ENCODE measurements at regions not wholly inside any gene's neighbourhood (a gene's known extent, or its start where the extent isn't known, plus 50 kb on each side); places are given as distances from the start of the nearest gene placed in this dataset.
"Not testable (repeated sequence)": the region's sequence is repeated elsewhere in the genome, so short reads cannot be mapped to it uniquely, and the experiment has no call there.

- no peak for DNase-seq (ENCODE audit: low read depth)
Observed at GRCh38 chr20:60760256-60761000, 491.6 kb upstream of the CDH4 start.

GRCh38 chr20:60761056-60761455 lies 491.0 kb upstream of the CDH4 start:
- DNase-seq (ENCODE audit: low read depth): no peak

DNA sequence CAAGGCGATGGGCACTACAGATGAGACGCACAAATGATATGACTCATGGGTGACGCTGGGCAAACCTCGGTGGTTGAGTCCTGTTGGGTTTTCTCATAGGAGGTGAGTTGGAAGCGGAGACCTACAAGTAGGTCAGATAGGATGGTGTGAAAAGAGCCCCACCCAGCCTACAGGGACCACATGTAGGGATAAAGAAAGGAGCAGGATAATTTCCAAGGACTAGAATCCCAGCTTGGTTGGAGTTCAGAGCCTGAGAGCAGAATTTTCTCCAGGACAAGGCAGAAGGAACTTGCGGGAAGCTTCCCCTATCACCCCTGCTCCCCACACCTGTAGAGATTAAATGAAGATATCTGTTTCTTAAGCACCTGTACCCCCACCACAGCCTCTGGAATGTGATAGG lies 489.7 kb upstream of the CDH4 start:
- no peak for DNase-seq (ENCODE audit: low read depth)

DNA sequence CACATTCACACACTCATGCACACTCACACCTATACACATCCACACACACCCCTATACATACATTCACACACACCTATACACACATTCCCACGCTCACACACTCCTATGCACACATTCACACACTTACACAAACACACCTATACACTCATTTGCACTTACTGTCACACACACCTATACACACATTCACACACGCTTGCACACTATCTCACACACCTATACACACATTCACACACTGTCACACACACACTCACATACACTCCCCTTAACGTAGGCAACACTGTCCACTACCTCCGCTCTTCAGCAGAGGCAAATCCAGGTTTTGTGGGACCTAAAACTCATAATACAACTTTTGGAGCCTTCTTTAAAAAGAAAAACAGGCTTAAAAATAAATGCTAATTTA lies 487.7 kb upstream of the CDH4 start:
- no peak for DNase-seq (ENCODE audit: low read depth)

DNA sequence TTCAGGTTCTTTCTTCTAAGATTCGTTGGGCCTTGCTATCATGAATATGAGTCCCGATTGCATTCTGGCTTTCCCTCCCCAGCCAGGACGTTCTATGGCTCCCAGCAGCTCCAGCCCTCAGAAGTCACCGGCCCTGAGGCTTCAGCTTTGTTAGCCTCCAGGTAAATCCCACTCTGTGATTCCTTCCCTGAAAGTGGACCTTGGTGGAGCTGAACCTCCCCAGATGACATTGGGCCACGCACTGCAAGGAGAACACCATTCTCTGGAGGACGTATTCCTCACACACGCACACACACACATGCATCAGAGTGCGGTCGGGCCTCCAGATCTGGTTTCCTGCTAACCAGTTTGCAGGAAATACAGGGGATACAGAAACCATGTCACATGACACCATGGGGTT lies 487.3 kb upstream of the CDH4 start:
- DNase-seq (ENCODE audit: low read depth): no peak

DNA sequence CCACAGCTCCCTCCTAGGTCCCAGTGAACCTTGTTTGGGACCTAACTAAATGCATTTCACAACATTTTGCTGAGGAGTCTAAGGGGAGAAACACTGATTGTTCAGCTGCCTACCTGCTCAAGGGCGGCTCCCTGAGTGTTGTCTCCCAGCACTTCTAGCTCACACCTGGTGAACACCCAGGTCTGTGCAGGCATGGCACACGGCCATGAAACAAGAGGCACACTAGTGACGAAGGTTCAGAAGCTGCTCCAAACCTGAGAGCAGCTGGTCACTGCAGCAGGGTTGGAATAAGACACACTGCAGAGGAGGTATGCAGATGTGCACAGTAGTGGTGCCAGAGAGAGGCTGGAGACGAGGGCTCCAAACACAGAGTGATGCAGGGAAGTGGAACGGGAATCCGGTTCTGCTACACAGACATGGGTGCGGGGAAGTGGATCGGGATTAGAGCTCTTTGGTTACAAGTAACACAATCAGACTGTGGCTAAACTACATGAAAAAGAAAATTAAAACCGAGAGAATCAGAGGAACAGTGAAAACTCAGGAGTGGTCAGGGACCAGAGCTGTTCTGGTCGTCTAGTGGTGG lies 486.1 kb upstream of the CDH4 start:
- no peak for DNase-seq (ENCODE audit: low read depth)

DNA sequence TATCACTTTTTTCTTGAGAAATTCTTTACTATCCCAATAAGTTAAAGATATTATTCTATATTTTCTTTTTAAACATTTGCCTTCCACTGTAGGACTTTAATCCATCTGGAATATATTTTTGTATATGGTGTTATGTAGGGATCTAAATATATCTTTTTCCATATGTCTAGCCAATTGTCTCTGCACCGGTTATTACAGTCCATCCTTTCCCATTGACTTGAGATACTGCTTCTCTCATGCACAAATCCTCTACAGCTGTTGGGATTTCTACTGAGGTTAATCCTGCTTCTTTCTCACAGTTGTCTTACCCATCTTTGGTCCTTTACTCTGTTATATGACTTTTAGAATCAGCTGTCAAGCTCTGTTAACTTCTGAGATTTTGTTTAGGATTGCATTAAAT lies 483.8 kb upstream of the CDH4 start:
- DNase-seq (ENCODE audit: low read depth): no peak

GRCh38 chr20:60780388-60781025 lies 471.6 kb upstream of the CDH4 start:
- no peak for DNase-seq (ENCODE audit: low read depth)

GRCh38 chr20:60782959-60783625 lies 469.0 kb upstream of the CDH4 start:
- no peak for DNase-seq (ENCODE audit: low read depth)

DNA sequence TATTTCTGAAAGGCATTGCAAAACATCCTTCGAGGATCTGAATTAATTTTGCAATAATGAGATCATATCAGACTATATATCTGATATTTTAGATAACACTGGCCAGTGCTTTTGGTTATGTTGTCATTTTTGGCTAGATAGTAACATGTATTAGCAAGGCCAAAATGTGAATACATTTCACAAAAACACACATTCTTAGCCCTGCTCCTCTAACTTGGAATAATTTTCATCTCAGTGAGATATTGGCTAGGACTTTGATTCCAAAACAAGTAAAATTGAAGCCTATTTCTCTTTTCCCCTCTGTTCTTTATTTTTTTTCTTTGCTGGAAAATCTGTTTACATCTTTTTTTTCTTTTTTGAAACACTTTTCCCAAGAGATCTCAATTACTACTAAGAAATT lies 466.8 kb upstream of the CDH4 start:
- no peak for DNase-seq (ENCODE audit: low read depth)

DNA sequence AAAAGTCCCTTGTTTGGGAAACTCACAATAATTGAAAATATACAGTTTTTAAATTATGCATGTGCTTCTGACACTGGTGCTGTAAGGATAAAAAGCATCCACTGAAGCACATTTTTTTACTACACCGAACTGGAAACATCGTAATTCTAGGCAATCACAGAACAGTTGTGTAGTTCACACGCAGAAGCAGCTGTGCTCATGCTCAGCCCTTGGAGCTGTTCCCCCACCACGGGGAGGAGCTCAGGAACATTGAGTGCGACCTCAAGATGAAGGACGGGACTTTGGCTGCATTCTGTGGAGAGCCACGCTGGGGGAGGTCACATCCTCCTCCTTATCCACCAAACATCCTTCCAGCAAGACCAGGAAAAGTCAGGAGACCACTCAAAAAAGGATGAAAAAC lies 466.3 kb upstream of the CDH4 start:
- DNase-seq (ENCODE audit: low read depth): no peak

DNA sequence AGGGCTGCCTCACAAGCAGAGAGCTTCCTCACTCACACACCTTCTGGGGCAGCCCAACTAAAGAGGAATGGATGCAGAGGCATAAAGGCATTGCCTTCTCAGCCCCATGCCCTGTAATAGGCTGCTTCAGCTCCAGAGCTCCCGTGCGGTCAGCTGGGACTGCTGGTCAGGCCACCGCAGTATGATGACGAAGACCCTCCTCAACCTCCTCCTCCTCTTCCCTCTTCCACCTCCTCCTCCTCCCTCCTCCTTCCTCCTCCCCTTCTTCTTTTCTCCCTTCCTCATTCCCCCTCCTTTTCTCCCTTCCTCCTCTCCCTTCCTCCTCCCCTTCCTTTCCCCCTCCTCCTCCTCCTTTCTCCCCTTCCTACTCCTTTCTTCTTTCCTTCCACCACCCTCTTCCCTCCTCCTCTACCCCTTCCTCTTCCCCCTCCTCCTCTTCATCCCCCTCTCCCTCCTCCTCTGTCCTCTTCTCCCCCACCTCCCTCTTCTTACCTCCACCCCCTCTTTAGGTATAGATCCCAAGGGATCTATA lies 465.3 kb upstream of the CDH4 start:
- no peak for DNase-seq (ENCODE audit: low read depth)

GRCh38 chr20:60787276-60787675 lies 464.8 kb upstream of the CDH4 start:
- no peak for DNase-seq (ENCODE audit: low read depth)

- no peak for DNase-seq (ENCODE audit: low read depth)
Observed at GRCh38 chr20:60788070-60788469, 464.0 kb upstream of the CDH4 start.

DNA sequence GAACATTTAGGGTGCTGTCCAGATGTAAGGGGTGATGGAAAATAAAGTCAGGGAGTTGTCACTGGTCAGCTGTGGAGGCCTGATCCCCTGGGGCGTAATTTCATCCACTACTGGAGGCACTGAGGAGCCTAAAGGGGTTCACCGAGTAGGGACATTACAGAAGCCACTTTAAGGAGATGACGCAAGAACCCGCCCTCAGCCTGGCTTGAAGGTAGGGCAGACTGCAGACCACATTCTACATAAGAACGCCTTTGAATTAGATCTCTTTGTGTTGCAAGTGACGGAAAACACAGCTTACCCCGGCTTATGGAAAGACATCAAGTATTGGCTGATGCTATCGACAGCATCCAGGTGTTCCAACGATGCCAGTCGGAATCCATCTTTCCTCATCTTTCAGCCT lies 462.7 kb upstream of the CDH4 start:
- DNase-seq (ENCODE audit: low read depth): no peak

DNA sequence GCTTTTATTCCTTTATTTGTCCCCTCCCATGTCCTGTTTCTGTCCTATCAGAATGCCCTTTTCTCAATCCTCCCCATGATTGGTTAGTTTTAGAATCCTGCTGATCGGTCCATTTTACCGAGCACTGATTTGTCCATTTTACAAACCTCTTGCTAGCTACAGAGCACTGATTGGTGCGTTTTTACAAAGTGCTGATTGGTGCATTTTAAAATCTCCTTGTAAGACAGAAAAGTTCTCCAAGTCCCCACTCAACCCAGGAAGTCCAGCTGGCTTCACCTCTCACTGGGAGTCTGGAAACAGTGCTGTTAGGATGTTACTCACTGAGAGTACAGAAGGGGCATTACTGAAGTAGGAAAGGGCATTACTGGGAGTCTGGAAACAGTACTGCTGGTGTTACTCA lies 461.7 kb upstream of the CDH4 start:
- not testable (repeated sequence) for DNase-seq (ENCODE audit: low read depth)

GRCh38 chr20:60791823-60792222 lies 460.2 kb upstream of the CDH4 start:
- no peak for DNase-seq (ENCODE audit: low read depth)

DNA sequence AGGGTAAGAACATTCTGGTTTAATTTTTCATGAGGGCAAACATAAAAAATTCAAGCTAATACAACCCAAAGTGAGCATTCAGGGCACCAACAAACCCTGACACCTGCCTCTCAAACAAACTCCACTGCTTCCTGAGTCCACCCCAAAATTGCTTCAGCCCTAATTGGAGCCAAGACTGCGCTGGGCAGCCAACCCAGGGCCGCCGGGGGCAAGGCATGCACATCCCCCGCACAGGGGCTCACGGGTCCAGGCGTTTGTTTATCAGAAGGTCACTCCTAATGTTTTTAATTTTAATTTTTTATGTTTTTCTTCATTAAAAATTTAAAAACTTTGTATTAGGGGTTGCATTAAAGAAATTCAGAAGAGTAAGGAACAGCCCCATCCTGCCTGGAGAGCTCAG lies 459.1 kb upstream of the CDH4 start:
- DNase-seq (ENCODE audit: low read depth): no peak

DNA sequence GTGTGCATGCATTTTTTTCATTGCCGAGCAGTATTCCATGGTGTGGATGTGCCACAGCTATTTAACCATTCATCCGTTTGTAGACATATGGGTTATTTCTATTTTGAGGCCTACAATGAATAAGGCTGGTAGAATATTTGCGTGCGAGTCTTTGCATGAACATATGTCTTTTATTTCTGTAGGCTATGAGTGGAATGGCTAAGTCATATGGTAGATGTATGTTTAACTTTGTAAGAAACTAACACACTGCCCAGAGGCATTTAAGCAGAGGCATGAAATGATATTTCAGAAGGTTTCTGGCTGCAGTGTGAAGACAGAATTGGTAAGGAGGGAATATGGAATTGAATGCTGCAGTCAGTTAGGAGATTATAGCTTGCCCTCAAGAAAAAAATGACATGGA lies 457.4 kb upstream of the CDH4 start:
- DNase-seq (ENCODE audit: low read depth): no peak

- DNase-seq (ENCODE audit: low read depth): no peak
Observed at GRCh38 chr20:60795651-60796050, 456.4 kb upstream of the CDH4 start.

DNA sequence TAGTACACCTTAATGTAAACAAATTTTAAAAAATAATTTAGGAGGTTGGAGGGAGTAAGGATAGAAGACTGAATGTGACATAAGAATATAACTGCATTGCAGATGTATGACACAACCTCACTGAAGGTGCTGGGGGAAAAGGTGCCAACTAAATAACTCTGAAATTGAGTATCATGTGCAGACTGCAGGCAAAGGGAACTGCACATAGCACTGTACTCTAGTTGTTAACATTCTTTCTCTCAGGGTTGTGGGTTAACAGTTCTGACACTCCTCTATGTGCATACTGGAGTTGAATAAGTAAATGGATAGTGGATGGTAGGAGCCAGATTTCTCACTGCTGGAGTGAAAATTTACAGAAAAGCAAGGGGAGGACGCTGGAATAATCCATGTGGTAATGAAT lies 451.9 kb upstream of the CDH4 start:
- no peak for DNase-seq (ENCODE audit: low read depth)

GRCh38 chr20:60802676-60803075 lies 449.4 kb upstream of the CDH4 start:
- no peak for DNase-seq (ENCODE audit: low read depth)
